ENCODE measurements at regions not wholly inside any gene's neighbourhood (a gene's known extent, or its start where the extent isn't known, plus 50 kb on each side); places are given as distances from the start of the nearest gene placed in this dataset.

- Mint-ChIP-seq H3K4me1 (no peaks in the 10 kb centered on the region), H3K9me3 (no peaks in the 10 kb centered on the region), H3K27ac (no peak overlapping the region), H3K36me3 (ENCODE audit: low read depth) (no peaks in the 10 kb centered on the region), H3K4me3 (no peak overlapping the region), H3K27me3 (ENCODE audit: low read depth, poor library complexity) (no peaks in the 10 kb centered on the region)
- DNase-seq = no peak
- TF ChIP-seq, protein P1, sequence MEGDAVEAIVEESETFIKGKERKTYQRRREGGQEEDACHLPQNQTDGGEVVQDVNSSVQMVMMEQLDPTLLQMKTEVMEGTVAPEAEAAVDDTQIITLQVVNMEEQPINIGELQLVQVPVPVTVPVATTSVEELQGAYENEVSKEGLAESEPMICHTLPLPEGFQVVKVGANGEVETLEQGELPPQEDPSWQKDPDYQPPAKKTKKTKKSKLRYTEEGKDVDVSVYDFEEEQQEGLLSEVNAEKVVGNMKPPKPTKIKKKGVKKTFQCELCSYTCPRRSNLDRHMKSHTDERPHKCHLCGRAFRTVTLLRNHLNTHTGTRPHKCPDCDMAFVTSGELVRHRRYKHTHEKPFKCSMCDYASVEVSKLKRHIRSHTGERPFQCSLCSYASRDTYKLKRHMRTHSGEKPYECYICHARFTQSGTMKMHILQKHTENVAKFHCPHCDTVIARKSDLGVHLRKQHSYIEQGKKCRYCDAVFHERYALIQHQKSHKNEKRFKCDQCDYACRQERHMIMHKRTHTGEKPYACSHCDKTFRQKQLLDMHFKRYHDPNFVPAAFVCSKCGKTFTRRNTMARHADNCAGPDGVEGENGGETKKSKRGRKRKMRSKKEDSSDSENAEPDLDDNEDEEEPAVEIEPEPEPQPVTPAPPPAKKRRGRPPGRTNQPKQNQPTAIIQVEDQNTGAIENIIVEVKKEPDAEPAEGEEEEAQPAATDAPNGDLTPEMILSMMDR (IDR thresholded peaks at IDR 0.05) = no peak
These were observed 564.3 kb upstream of the MARCKS start for GRCh38 chr6:113292646-113293422.

GRCh38 chr6:113293423-113293740, 563.8 kb upstream of the MARCKS start:
- no peak for DNase-seq
- H3K36me3 Mint-ChIP-seq (ENCODE audit: low read depth) = no peaks in the 10 kb centered on the region
- H3K27ac Mint-ChIP-seq = no peak overlapping the region
- H3K9me3 Mint-ChIP-seq = no peaks in the 10 kb centered on the region
- no peaks in the 10 kb centered on the region for H3K4me1 Mint-ChIP-seq
- H3K27me3 Mint-ChIP-seq (ENCODE audit: low read depth, poor library complexity) = no peaks in the 10 kb centered on the region
- no peak overlapping the region for H3K4me3 Mint-ChIP-seq
- TF ChIP-seq, protein P1 (IDR thresholded peaks at IDR 0.05) = no peak

GRCh38 chr6:113299531-113299930, 557.6 kb upstream of the MARCKS start:
- DNase-seq = no peak
- TF ChIP-seq, protein P1 (IDR thresholded peaks at IDR 0.05) = no peak
- Mint-ChIP-seq H3K9me3 (no peaks in the 10 kb centered on the region), H3K4me3 (no peak overlapping the region), H3K27ac (no peak overlapping the region), H3K36me3 (ENCODE audit: low read depth) (no peaks in the 10 kb centered on the region), H3K4me1 (no peaks in the 10 kb centered on the region), H3K27me3 (ENCODE audit: low read depth, poor library complexity) (no peaks in the 10 kb centered on the region)

GRCh38 chr6:113301651-113302050, 555.5 kb upstream of the MARCKS start:
- Mint-ChIP-seq H3K9me3 (no peaks in the 10 kb centered on the region), H3K27ac (no peak overlapping the region), H3K4me3 (no peak overlapping the region), H3K27me3 (ENCODE audit: low read depth, poor library complexity) (no peaks in the 10 kb centered on the region), H3K36me3 (ENCODE audit: low read depth) (no peaks in the 10 kb centered on the region), H3K4me1 (no peaks in the 10 kb centered on the region)
- TF ChIP-seq, protein P1 (IDR thresholded peaks at IDR 0.05) = no peak
- no peak for DNase-seq

GRCh38 chr6:113304116-113304515, 553.0 kb upstream of the MARCKS start:
- DNase-seq = no peak
- H3K9me3 Mint-ChIP-seq = no peaks in the 10 kb centered on the region
- TF ChIP-seq, protein P1 (IDR thresholded peaks at IDR 0.05) = no peak
- no peaks in the 10 kb centered on the region for H3K27me3 Mint-ChIP-seq (ENCODE audit: low read depth, poor library complexity)
- no peaks in the 10 kb centered on the region for H3K4me1 Mint-ChIP-seq
- H3K27ac Mint-ChIP-seq = no peak overlapping the region
- no peaks in the 10 kb centered on the region for H3K36me3 Mint-ChIP-seq (ENCODE audit: low read depth)
- no peak overlapping the region for H3K4me3 Mint-ChIP-seq

DNA sequence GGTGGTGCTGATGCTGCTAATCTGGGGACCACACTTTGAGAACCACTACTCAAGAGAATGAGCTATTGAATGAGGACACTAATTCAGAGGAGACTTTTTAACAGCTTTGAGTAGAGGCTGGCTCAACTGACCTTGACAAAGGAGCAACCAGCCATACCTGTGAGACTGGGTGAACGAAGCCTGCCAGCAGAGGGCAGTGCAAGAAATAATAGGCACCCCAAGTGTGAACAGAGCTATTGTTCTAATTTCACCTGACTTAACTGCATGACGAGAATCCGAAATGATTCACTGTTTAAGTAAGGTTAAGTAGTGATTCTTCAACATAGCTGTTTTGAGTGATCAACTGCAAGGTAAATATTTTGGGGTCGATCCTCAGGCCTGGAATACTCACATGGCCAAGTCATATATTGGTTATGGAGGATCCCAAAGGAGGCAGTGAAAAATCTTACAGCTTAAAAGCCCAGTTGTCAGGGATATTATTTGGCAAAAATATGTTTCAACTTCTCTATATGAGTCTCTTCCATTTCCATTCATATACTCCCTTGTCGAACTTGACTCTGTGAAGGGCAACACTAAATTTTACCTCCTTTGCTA, 550.5 kb upstream of the MARCKS start:
- TF ChIP-seq, protein P1 (IDR thresholded peaks at IDR 0.05) = peak; percentile 52
- Mint-ChIP-seq H3K27me3 (ENCODE audit: low read depth, poor library complexity) (no peaks in the 10 kb centered on the region), H3K4me1 (no peaks in the 10 kb centered on the region), H3K27ac (no peak overlapping the region), H3K36me3 (ENCODE audit: low read depth) (no peaks in the 10 kb centered on the region), H3K9me3 (no peaks in the 10 kb centered on the region), H3K4me3 (no peak overlapping the region)
- peak; percentile 50 for DNase-seq

Measured in nephron progenitor cell (in vitro differentiated cells).